ENCODE measurements at regions not wholly inside any gene's neighbourhood (a gene's known extent, or its start where the extent isn't known, plus 50 kb on each side); places are given as distances from the start of the nearest gene placed in this dataset.

DNA sequence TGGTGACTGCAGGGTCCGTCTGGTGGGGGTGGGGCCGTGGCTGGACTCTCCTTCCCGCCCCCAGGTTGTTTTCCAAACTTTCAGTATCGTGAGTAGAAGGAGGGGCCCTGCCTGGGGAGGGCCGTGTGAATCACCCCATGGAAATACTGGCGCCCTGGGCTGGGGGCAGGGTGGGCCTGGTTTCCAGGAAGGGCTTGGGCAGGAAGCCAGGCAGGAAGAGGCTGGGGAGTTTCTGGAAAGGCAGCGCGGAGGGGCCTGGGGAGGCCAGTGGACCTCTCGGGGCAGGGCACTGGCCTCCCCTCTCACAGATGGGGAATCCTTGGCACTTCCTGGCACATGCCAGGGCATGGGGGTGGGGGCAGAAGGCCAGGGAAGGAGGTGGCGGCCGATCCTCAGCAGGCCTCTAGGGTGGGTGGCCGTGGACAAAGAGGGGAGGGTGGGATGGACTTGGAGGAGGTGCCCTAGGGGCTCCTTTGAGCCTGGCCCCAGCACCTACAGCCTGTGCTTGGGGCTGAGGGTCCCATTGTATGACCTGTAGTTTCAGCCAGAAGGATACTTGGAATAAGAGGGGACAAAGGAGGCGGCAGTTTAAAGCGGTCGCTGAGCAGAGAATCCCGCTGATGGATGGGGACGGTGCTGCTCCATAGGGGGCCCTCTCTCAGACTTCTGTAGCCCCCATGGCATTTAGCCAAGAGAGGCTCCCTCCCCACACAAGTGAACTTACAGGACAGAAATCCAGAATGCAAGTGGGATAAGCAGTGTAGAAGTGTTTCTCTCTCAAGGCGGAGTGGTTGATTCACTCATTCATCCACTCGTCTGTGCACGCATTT is 56.5 kb upstream of the GATA2 start:
- FAIRE-seq = no peak
- H3K9ac ChIP-seq (ENCODE audit: control insufficient read depth, insufficient read depth, low read length) = no peak overlapping the region
- SMC1A ChIA-PET (ENCODE audit: uncharacterized antibody, unreplicated experiment) = no interaction called here

More for the DNA sequence above, 56.5 kb upstream of the GATA2 start:
- TF ChIP-seq KAT2A (conservative IDR thresholded peaks at IDR 0.05; ENCODE audit: control insufficient read depth, low read depth, low read length) = no peak
- no peak for TF ChIP-seq CHD2 (IDR thresholded peaks at IDR 0.05; ENCODE audit: borderline replicate concordance, low read depth, low read length)
- no peak for TF ChIP-seq TARDBP (IDR thresholded peaks at IDR 0.05; ENCODE audit: borderline replicate concordance)
- no peak for TF ChIP-seq ZNF274 (IDR thresholded peaks at IDR 0.05; ENCODE audit: insufficient read depth, insufficient read length)
- TF ChIP-seq BRCA1 (IDR thresholded peaks at IDR 0.05; ENCODE audit: low read depth, low read length) = no peak
- no peak for TF ChIP-seq STAT1 (conservative IDR thresholded peaks at IDR 0.05)
- no peak for TF ChIP-seq ZZZ3 (IDR thresholded peaks at IDR 0.05; ENCODE audit: control insufficient read depth, insufficient read length, low read depth)
- TF ChIP-seq SMC3 (IDR thresholded peaks at IDR 0.05; ENCODE audit: borderline replicate concordance, low read length) = no peak
- no peak for TF ChIP-seq TBL1XR1 (IDR thresholded peaks at IDR 0.05; ENCODE audit: low read depth, low read length)
- TF ChIP-seq, protein P1, sequence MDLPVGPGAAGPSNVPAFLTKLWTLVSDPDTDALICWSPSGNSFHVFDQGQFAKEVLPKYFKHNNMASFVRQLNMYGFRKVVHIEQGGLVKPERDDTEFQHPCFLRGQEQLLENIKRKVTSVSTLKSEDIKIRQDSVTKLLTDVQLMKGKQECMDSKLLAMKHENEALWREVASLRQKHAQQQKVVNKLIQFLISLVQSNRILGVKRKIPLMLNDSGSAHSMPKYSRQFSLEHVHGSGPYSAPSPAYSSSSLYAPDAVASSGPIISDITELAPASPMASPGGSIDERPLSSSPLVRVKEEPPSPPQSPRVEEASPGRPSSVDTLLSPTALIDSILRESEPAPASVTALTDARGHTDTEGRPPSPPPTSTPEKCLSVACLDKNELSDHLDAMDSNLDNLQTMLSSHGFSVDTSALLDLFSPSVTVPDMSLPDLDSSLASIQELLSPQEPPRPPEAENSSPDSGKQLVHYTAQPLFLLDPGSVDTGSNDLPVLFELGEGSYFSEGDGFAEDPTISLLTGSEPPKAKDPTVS (IDR thresholded peaks at IDR 0.05; ENCODE audit: low read depth, low read length) = no peak
- no peak for TF ChIP-seq ZNF217 (IDR thresholded peaks at IDR 0.05)
- TF ChIP-seq EGR1 (IDR thresholded peaks at IDR 0.05; ENCODE audit: borderline replicate concordance in 1 of 2, low read depth in 2 of 2, low read length in 2 of 2) = no peak
- no peak for TF ChIP-seq MEF2B (IDR thresholded peaks at IDR 0.05; ENCODE audit: partially characterized antibody, poor library complexity, severe bottlenecking)
- TF ChIP-seq STAT3 (IDR thresholded peaks at IDR 0.05; ENCODE audit: low read depth, low read length) = no peak
- TF ChIP-seq YBX1 (IDR thresholded peaks at IDR 0.05) = no peak
- no peak for TF ChIP-seq IKZF2 (IDR thresholded peaks at IDR 0.05)
- TF ChIP-seq, protein P2, sequence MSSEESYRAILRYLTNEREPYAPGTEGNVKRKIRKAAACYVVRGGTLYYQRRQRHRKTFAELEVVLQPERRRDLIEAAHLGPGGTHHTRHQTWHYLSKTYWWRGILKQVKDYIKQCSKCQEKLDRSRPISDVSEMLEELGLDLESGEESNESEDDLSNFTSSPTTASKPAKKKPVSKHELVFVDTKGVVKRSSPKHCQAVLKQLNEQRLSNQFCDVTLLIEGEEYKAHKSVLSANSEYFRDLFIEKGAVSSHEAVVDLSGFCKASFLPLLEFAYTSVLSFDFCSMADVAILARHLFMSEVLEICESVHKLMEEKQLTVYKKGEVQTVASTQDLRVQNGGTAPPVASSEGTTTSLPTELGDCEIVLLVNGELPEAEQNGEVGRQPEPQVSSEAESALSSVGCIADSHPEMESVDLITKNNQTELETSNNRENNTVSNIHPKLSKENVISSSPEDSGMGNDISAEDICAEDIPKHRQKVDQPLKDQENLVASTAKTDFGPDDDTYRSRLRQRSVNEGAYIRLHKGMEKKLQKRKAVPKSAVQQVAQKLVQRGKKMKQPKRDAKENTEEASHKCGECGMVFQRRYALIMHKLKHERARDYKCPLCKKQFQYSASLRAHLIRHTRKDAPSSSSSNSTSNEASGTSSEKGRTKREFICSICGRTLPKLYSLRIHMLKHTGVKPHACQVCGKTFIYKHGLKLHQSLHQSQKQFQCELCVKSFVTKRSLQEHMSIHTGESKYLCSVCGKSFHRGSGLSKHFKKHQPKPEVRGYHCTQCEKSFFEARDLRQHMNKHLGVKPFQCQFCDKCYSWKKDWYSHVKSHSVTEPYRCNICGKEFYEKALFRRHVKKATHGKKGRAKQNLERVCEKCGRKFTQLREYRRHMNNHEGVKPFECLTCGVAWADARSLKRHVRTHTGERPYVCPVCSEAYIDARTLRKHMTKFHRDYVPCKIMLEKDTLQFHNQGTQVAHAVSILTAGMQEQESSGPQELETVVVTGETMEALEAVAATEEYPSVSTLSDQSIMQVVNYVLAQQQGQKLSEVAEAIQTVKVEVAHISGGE (CRISPR knock-in tag; IDR thresholded peaks at IDR 0.05) = no peak
- no peak for TF ChIP-seq HDAC2 (IDR thresholded peaks at IDR 0.05)
- TF ChIP-seq FOXK2 (IDR thresholded peaks at IDR 0.05) = no peak
- H3K4me3 ChIP-seq = no peak overlapping the region
- ATAC-seq = no peak
- no peaks in the 10 kb centered on the region for H3K79me2 ChIP-seq (ENCODE audit: control insufficient read depth, insufficient read depth, low read length)
- intact Hi-C loops (cut with micrococcal nuclease; ENCODE audit: unreplicated experiment) (no loop called here), in situ Hi-C loops (cut with MboI) (no loop called here)
- H4K20me1 ChIP-seq (ENCODE audit: control insufficient read depth, insufficient read depth) = no peaks in the 10 kb centered on the region
- H3K27me3 ChIP-seq (replicated peaks in 1 of 2; ENCODE audit: control insufficient read depth in 2 of 2, insufficient read depth in 2 of 2, low read length in 1 of 2) = no peaks in the 10 kb centered on the region; a peak in 2 of 4 replicates
- no peak overlapping the region for H2AFZ ChIP-seq (ENCODE audit: control insufficient read depth, low read depth, low read length)
- H3K4me2 ChIP-seq (ENCODE audit: control insufficient read depth, insufficient read depth) = no peak overlapping the region
- no peaks in the 10 kb centered on the region for H3K36me3 ChIP-seq (ENCODE audit: control insufficient read depth in 2 of 2, insufficient read depth in 2 of 2, low read length in 1 of 2)
- H3K9me3 ChIP-seq (replicated peaks; ENCODE audit: control insufficient read depth, insufficient read depth, low read length) = no peaks in the 10 kb centered on the region
- no peak overlapping the region for H3K27ac ChIP-seq (ENCODE audit: control insufficient read depth, insufficient read depth)
- RAD21 ChIA-PET (ENCODE audit: unreplicated experiment) = no interaction called here
- no peaks in the 10 kb centered on the region for H3K4me1 ChIP-seq (ENCODE audit: control insufficient read depth, insufficient read depth, low read length)
- POLR2A ChIA-PET = no interaction called here
- CTCF ChIA-PET = no interaction called here
- no TSS peak for BruUV-seq (replicated peaks)
- 41% methylated on average over 17 of the region's 20 CpGs for WGBS (ENCODE audit: insufficient coverage, insufficient replicate concordance, low lambda C conversion rate, missing lambda C conversion rate)
- no peak for DNase-seq (ENCODE audit: low read depth, low spot score)
